ENCODE measurements at regions not wholly inside any gene's neighbourhood (a gene's known extent, or its start where the extent isn't known, plus 50 kb on each side); places are given as distances from the start of the nearest gene placed in this dataset.

DNA sequence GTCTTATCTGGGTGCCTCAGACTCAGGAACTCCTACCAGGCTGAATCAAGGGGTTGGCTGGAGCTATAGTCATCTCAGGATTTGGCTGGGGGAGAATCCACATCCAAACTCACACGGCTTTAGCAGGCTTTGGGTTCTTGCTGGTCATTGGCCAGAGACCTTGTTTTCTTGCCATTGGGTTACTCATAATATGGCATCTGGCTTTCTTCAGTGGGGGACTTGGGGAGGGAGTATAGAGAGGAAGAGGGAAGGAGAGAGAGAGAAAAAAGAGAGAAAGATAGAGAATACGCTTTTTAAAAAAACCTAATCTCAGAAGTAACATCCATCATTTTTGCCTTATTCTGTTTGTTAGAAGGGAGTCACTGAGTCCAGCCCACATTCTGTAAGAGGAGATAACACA, 191.5 kb upstream of the SHISA6 start:
- no peak overlapping the region for H3K4me3 ChIP-seq (ENCODE audit: low read depth, low read length)
- DNase-seq (ENCODE audit: low read depth): no peak

DNA sequence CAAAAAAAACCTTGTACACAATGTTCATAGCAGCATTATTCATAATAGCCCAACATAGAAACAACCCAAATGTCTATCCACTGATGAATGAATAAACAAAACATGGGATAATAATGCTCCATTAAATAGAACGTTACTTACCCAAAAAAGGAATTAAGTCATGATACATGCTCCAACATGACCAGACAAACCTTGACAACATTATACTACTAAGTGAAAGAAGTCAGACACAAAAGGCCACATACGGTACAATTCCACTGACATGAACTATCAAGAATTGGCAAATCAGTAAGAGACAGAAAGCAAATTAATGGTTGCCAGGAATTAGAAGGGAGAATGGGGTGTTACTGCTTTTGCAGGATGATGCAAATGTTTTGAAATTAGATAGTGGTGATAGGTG, 193.8 kb upstream of the SHISA6 start:
- no peak for DNase-seq (ENCODE audit: low read depth)
- H3K4me3 ChIP-seq (ENCODE audit: low read depth, low read length): no peak overlapping the region
- TF ChIP-seq, protein P1, sequence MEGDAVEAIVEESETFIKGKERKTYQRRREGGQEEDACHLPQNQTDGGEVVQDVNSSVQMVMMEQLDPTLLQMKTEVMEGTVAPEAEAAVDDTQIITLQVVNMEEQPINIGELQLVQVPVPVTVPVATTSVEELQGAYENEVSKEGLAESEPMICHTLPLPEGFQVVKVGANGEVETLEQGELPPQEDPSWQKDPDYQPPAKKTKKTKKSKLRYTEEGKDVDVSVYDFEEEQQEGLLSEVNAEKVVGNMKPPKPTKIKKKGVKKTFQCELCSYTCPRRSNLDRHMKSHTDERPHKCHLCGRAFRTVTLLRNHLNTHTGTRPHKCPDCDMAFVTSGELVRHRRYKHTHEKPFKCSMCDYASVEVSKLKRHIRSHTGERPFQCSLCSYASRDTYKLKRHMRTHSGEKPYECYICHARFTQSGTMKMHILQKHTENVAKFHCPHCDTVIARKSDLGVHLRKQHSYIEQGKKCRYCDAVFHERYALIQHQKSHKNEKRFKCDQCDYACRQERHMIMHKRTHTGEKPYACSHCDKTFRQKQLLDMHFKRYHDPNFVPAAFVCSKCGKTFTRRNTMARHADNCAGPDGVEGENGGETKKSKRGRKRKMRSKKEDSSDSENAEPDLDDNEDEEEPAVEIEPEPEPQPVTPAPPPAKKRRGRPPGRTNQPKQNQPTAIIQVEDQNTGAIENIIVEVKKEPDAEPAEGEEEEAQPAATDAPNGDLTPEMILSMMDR (IDR thresholded peaks at IDR 0.05; ENCODE audit: control insufficient read depth, extremely low read depth, insufficient read depth): no peak

More for the DNA sequence above, 191.5 kb upstream of the SHISA6 start:
- TF ChIP-seq, protein P1 (IDR thresholded peaks at IDR 0.05; ENCODE audit: control insufficient read depth, extremely low read depth, insufficient read depth): no peak

DNA sequence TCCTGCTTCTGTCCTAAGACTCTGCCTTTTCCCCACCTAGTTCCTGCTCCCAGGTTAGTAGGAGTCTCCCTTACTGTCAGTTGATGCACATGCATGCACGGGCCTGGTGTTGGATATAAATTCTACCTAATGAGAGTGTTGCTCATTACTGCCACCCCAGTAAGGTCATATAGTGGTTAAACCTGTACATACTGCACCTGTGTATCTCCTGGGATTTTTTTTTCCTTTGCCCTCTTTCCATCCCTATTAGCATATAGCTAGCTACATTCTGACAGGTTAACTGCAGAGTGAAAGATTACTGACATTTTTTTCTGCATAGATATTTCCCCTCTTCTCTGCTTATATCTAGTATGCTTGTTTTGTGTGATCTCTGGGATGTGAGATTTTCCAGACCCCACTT, 201.5 kb upstream of the PIRT start:
- H3K4me3 ChIP-seq (ENCODE audit: low read depth, low read length): no peak overlapping the region
- TF ChIP-seq, protein P1 (IDR thresholded peaks at IDR 0.05; ENCODE audit: control insufficient read depth, extremely low read depth, insufficient read depth): no peak

DNA sequence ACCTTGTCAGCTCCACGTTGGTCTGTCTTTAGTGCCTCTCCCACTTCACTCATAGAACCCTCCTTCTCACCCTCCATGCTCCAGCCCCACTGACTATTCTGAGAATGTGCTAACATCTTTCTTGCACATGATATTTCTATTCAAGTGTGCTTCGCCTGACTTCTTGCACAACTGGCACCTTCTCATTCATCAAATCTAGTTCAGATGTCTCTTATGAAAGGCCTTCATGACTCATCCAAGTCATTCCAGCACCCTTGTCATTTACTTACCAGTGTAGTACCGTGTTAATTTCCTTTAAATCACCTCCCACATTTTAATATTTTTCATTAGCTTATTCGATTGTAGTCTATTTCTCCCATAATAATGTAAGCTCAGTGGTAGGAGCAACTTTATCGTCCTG, 197.8 kb upstream of the PIRT start:
- TF ChIP-seq, protein P1 (IDR thresholded peaks at IDR 0.05; ENCODE audit: control insufficient read depth, extremely low read depth, insufficient read depth): no peak
- H3K4me3 ChIP-seq (ENCODE audit: low read depth, low read length): no peak overlapping the region
- DNase-seq (ENCODE audit: low read depth): no peak

More for the DNA sequence above, 201.5 kb upstream of the PIRT start:
- no peak for DNase-seq (ENCODE audit: low read depth)

DNA sequence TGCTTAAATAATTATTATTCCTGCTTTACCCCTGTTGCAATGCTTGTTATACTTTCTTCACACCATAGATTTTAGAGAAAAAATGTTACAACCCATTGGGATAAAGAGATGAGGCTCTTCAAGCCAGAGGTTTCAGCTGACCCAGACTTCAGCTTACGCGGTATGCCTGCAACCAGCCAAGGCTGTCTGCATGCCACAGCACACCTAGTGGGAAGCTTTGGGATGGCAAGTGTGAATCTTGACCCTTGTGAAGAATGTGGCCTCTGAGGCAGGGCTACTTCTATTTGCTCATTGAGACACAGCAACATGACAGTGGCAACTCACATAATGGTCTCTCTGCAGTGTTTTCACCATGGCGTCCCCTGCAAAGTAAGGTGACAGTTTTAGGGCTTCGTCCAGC, 193.9 kb upstream of the PIRT start:
- TF ChIP-seq, protein P1 (IDR thresholded peaks at IDR 0.05; ENCODE audit: control insufficient read depth, extremely low read depth, insufficient read depth): peak; percentile 32; the same call in 1 of the 2 replicates
- no peak overlapping the region for H3K4me3 ChIP-seq (ENCODE audit: low read depth, low read length)
- DNase-seq (ENCODE audit: low read depth): peak; percentile 2

DNA sequence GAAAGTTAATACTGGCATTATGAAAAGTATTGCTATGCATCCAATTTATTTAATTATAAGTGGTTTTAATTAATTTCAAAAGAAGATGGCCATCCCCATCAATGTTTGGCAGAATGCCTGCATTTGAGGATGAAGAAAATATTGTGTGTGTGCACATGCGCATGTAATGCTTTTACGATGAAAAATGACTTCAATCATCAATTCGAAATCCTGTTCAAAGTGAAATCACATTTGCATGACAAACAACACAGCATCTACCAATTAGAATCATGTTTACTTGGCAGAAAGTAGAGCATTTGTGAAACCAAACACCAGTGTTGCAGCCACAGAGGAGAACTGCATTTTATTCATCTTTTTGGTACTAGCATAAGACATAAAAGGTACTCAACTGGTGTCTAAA, 191.9 kb upstream of the PIRT start:
- DNase-seq (ENCODE audit: low read depth): no peak

DNA sequence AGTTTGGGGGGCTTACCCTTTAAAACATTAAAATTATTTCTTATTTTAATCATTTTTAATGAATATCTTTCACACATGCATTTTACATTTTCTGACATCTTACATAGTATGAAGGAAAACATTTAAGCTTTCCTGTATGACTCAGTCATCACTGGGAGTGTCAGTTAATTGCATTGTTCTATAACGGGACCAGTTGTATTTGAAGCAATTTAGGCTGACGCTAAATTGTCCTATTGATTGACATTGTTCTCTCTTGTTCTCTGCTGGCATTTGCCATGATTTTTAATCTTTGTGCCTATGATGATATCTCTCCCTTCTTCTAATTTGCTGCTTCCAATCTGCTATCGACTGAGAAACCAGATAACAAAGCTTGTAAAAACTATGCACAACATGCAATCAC, 190.5 kb upstream of the PIRT start:
- TF ChIP-seq, protein P1 (IDR thresholded peaks at IDR 0.05; ENCODE audit: control insufficient read depth, extremely low read depth, insufficient read depth): no peak
- H3K4me3 ChIP-seq (ENCODE audit: low read depth, low read length): no peak overlapping the region
- DNase-seq (ENCODE audit: low read depth): no peak

More for the DNA sequence above, 191.9 kb upstream of the PIRT start:
- TF ChIP-seq, protein P1 (IDR thresholded peaks at IDR 0.05; ENCODE audit: control insufficient read depth, extremely low read depth, insufficient read depth): no peak
- H3K4me3 ChIP-seq (ENCODE audit: low read depth, low read length): no peak overlapping the region

All from LNCaP clone FGC (cell line).